Spleen (tissue), 7 donors: ENCODE measurements at regions not wholly inside any gene's neighbourhood (a gene's known extent, or its start where the extent isn't known, plus 50 kb on each side); places are given as distances from the start of the nearest gene placed in this dataset.

Experiments used
- POLR2A ChIP-seq, 3 donors: fragments of 450-650 bp; IDR thresholded peaks; one replicate each; pipeline ENCODE4 v1.5.1; 2017; ENCODE audit warnings: antibody characterized with exemption in 3 of 3, mild to moderate bottlenecking in 1 of 3
- TF ChIP-seq, protein P1 (sequence below), 11 experiments: fragments of 200-600 bp in 7 of 11; fragments of 450-650 bp in 4 of 11; sonication (generic) in 4 of 11; IDR thresholded peaks in 8 of 11; conservative IDR thresholded peaks in 3 of 11; 1 replicate in 7 of 11; 2 replicates in 4 of 11; pipeline versions ENCODE4 v1.4.0 to v1.8.0; 2016 to 2021; ENCODE audit warnings: antibody characterized with exemption in 11 of 11, inconsistent platforms in 4 of 11, mild to moderate bottlenecking in 1 of 11
- donor health status: DM: no; HTN: no; CAD: no; lungs with moderate emphysema.
- donor health status: DM: no; HTN: no; CAD: no.
- donor health status: DM: no; HTN: no; CAD: no.

DNA sequence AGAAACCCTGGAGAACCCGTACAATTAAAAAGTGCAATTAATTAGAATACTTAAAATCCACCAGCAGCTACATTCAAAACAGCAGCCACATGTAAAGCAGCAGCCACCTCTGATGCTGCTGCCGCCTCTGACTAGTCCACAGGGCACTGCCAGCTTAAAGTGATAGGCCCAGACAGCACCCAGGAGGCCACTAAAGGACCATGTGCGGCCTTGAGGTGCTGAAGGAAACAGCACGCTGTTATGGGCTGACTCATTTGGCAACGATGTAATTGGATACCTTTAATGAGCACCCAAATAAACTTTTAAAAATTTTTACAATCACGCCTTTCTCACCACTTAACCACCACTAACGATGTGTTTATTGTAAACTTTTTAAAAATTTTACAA is 209.3 kb upstream of the NCKAP5 start:
- no peak for TF ChIP-seq POLR2A (IDR thresholded peaks at IDR 0.05)
- TF ChIP-seq, protein P1, sequence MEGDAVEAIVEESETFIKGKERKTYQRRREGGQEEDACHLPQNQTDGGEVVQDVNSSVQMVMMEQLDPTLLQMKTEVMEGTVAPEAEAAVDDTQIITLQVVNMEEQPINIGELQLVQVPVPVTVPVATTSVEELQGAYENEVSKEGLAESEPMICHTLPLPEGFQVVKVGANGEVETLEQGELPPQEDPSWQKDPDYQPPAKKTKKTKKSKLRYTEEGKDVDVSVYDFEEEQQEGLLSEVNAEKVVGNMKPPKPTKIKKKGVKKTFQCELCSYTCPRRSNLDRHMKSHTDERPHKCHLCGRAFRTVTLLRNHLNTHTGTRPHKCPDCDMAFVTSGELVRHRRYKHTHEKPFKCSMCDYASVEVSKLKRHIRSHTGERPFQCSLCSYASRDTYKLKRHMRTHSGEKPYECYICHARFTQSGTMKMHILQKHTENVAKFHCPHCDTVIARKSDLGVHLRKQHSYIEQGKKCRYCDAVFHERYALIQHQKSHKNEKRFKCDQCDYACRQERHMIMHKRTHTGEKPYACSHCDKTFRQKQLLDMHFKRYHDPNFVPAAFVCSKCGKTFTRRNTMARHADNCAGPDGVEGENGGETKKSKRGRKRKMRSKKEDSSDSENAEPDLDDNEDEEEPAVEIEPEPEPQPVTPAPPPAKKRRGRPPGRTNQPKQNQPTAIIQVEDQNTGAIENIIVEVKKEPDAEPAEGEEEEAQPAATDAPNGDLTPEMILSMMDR (IDR thresholded peaks at IDR 0.05 in 8 of 11, conservative IDR thresholded peaks at IDR 0.05 in 3 of 11), result no peak
